ENCODE measurements at regions not wholly inside any gene's neighbourhood (a gene's known extent, or its start where the extent isn't known, plus 50 kb on each side); places are given as distances from the start of the nearest gene placed in this dataset.

GRCh38 chr2:117639401-117639800 lies 175.1 kb upstream of the DDX18 start:
- no peak for DNase-seq (ENCODE audit: low spot score)

DNA sequence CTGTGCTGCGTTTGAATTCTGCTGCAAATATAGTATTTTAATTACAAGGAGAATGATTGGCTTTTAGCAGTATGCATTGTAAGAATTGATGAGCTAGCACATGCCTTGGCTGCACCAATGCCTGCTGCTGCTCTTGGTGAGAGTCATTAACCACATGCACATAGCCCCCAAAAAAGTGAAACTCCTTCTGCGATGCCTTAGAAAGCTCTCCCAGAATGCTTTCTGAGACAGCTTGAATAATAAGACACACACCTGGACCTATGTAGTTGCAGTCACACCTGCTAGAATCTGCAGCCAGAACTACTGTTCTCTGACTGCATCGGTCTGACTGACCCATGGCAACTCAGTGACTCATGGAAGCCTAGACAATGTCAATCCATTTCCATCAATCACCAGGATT lies 170.1 kb upstream of the DDX18 start:
- no peak for DNase-seq (ENCODE audit: low spot score)

GRCh38 chr2:117645458-117645857 lies 169.0 kb upstream of the DDX18 start:
- no peak for DNase-seq (ENCODE audit: low spot score)

- DNase-seq (ENCODE audit: low spot score): no peak
These were observed 168.4 kb upstream of the DDX18 start for GRCh38 chr2:117646099-117646498.

- DNase-seq (ENCODE audit: low spot score): no peak
These were observed 167.6 kb upstream of the DDX18 start for GRCh38 chr2:117646872-117647271.

- no peak for DNase-seq (ENCODE audit: low spot score)
These were observed 157.9 kb upstream of the DDX18 start for GRCh38 chr2:117656546-117656945.

DNA sequence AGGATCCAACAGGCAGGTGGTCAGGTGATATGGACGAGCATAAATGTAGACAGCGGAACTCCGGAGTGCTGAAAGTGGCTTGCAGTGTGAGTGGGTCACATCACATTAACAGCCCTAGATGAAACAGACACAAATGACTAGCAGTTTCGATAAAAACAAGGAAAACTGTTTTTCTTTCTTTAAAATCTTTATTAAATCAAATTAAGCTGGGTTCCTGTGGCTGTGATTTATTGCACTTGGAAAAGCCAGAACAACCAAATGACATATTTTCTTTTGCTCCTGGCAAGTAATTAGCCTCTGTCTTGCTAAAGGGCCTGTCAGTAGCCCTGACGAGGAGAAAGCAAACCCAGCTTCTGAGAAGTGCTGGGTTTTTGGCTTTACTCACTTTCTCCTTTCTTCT lies 152.9 kb upstream of the DDX18 start:
- DNase-seq (ENCODE audit: low spot score): no peak

DNA sequence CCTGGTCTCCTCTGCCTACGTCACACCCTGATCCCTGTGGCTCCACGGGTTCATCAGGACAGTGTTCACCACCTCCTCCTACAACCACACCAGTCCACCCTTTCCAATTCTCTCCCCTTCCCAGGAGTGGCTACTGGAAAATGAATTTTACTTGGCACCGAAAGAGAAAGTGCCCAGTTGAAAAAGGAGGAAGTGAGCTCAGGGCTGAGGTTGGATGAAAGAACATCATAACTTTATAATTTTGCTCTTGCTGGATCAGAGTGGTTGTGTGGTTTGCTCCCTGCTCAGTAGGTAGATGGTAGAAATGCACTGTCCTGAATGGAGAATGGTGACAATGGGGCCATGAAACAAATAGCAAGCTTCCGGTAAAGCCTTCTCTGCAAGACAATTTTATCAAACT lies 140.3 kb upstream of the DDX18 start:
- no peak for DNase-seq (ENCODE audit: low spot score)

- no peak for DNase-seq (ENCODE audit: low spot score)
These were observed 134.5 kb upstream of the DDX18 start for GRCh38 chr2:117679952-117680351.

DNA sequence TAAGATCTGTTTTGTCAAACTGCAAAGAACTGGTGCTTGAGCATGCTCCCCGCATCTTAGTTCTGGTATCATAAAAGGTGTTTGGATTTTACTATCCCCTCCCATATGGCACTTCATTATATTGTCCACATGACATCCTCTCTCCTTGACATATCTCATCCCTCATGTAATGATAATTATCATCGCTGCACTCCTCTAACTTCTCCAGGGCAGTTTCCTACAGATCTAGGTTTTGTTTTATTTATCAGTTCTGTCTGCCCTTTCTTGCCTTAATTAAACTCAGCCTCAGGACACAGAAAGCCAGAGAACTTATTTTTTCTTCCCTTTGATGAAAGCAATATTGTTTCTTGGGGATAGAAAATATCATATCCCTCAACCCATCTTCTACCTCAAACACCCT lies 129.6 kb upstream of the DDX18 start:
- no peak for DNase-seq (ENCODE audit: low spot score)

- no peak for DNase-seq (ENCODE audit: low spot score)
These were observed 127.8 kb upstream of the DDX18 start for GRCh38 chr2:117686699-117687098.

GRCh38 chr2:117691595-117691994 lies 122.9 kb upstream of the DDX18 start:
- no peak for DNase-seq (ENCODE audit: low spot score)

DNA sequence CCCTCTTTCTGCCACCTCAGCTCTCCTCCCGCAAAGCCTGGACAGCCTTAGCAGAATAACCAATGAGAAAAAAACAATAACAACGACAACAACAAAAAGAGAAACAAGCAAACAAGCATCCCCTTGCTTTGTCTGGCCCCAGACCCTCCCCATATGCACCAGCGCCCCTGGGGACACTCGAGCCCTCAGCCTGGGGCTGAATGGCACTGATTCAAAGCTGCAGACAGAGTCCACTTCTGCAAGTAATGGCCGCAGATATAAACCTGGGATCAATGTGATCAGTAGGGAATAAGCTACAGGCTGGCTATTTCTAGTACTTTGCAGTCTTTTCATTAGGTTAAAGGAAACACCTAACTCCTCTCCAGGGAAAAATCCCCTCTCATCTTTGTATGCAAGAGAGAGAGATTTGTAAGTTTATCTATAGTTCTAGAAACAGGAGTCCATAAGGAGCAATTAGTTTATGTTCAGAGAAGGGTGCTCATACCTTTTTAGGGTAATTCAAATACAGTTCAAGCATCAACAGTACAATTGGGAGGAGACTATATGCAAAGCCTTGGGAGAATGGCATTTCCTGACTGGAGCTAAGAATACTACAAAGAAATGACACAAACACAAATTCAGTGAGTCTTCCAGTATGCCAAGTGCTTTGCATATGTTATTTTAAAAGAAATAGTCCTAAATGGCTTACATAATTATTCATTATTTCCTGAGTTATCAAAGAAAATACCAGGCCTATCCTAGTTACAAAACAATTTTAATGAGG lies 122.3 kb upstream of the DDX18 start:
- no peak for DNase-seq (ENCODE audit: low spot score)

GRCh38 chr2:117693154-117693553 lies 121.3 kb upstream of the DDX18 start:
- no peak for DNase-seq (ENCODE audit: low spot score)

DNA sequence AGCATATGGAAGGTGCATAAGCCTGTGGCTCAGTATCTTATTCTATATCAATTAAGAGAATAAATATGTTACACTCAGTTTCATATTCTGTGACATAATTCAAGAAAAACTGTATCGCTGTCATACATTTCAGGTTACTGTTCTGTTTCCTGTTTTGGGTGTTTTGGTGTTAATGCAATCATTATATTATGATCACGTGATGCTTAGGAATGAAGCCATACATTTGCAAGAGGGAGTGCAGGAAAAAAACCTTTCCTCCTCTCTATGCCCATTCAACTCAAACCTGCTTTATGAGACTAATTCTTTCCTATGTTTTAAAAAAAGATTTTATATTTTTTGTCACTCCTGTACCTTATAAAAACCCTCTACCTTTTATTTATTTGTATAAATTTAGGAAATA lies 120.8 kb upstream of the DDX18 start:
- DNase-seq (ENCODE audit: low spot score): no peak

DNA sequence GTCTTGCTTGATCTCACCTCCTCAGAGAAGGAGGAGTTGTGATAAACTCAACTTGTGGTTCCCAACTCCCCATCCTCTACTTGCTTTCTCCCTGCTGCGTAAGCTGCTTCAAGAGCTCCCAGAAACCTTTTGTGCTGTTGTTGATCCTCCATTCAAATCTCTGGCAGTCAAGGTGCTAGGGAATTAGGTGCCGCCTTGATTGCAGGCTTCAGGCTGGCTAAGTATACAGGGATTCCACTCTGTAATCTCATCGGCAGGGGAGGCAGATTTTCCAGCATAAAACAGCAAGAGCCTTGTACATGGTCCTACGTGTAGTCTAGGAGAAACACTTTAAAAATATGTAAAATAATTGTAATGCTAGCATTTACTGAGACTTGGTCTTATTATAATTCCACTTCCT lies 116.2 kb upstream of the DDX18 start:
- no peak for DNase-seq (ENCODE audit: low spot score)

GRCh38 chr2:117698819-117699218 lies 115.7 kb upstream of the DDX18 start:
- DNase-seq (ENCODE audit: low spot score): no peak

DNA sequence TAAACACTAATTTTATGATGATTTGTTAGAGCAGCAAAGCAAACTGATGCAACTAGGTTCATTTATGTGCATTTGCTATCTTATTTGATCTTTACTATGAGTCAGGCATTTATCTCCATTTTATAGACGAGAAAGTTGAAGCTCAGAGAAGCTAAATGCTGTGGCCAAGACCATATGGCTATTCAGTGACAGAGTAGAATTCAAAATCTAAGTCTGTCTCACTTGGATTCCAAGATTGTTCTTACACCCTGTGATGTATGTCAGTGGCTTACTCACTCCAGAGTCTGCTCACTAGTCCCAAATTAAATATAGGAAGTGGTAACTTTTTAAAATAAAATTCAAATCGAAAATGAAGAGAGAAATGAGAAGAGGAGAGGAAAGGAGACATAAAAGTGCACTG lies 114.0 kb upstream of the DDX18 start:
- DNase-seq (ENCODE audit: low spot score): no peak

DNA sequence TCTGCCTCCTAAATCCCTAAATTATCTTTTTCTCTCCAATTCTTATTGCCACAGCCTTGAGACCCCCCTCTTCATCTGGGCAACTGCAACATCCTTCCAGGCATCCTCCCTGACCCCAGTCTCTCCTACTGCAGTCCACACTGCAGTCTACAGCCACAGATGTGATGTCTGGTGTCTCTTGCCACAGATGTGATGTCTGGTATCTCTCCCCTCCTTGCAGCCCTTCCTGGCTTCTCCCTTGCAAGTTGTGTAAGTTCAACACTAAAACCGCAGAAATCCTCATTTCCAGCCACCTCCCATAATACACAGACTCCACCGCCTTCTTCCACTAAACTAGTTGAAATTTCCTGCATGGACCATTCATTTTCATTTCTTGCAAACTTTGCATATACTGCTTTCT lies 113.1 kb upstream of the DDX18 start:
- DNase-seq (ENCODE audit: low spot score): no peak

- DNase-seq (ENCODE audit: low spot score): no peak
These were observed 112.4 kb upstream of the DDX18 start for GRCh38 chr2:117702098-117702497.

DNA sequence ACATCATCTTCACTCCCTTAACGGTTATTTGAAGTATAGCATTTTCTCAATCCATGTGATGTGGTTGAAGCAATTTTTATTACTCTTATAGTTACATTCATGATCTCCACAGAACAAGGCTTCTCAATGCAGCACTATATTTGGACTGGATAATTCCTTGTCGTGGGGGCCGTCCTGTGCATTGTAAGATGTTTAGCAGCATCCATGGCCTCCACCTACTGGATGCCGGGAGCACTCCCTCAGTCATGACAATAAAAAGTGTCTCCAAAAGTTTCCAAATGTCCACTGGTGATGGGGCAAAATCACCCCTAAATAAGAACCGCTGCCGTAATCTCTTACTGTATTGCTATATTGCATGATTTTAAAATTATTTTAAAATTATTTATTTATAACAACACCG lies 110.6 kb upstream of the DDX18 start:
- no peak for DNase-seq (ENCODE audit: low spot score)

DNA sequence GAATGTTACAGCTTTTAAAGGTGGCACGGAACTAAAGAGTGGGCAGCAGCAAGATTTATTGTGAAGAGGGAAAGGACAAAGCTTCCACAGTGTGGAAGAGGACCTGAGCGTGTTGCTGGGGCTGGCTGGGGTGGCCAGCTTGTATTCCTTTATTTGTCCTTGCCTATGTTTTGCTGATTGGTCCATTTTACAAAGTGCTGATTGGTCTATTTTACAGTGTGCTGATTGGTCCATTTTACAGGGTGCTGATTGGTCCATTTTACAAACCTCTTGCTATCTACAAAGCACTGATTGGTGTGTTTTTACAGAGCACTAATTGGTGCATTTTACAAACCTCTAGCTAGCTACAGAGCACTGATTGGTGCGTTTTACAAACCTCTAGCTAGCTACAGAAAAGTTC lies 109.7 kb upstream of the DDX18 start:
- DNase-seq (ENCODE audit: low spot score): no peak

- DNase-seq (ENCODE audit: low spot score): no peak
These were observed 106.6 kb upstream of the DDX18 start for GRCh38 chr2:117707874-117708273.

DNA sequence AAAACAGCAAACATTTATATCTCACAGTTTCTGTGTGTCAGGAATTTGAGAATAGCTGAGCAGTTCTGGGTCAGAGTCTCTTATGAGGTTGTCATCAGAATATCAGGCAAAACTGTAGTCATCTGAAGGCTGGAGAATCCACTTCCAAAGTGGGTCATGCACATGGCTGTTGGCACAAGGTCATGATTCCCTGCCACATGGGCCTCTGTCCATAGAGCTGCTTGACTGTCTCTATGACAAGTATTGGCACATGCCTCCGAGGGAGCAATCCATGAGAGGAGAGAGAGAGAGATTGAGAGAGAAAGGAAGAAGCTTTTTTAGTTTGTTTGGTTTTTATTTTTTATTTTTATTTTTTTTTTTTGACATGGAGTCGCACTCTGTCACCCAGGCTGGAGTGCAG lies 101.8 kb upstream of the DDX18 start:
- no peak for DNase-seq (ENCODE audit: low spot score)

GRCh38 chr2:117714110-117714509 lies 100.4 kb upstream of the DDX18 start:
- peak; percentile 14 for DNase-seq (ENCODE audit: low spot score)
